ENCODE measurements at regions not wholly inside any gene's neighbourhood (a gene's known extent, or its start where the extent isn't known, plus 50 kb on each side); places are given as distances from the start of the nearest gene placed in this dataset.
A peak's percentile ranks its signal among the peaks of the same experiment; 100 is the strongest.
"Not testable (repeated sequence)": the region's sequence is repeated elsewhere in the genome, so short reads cannot be mapped to it uniquely, and the experiment has no call there.

DNA sequence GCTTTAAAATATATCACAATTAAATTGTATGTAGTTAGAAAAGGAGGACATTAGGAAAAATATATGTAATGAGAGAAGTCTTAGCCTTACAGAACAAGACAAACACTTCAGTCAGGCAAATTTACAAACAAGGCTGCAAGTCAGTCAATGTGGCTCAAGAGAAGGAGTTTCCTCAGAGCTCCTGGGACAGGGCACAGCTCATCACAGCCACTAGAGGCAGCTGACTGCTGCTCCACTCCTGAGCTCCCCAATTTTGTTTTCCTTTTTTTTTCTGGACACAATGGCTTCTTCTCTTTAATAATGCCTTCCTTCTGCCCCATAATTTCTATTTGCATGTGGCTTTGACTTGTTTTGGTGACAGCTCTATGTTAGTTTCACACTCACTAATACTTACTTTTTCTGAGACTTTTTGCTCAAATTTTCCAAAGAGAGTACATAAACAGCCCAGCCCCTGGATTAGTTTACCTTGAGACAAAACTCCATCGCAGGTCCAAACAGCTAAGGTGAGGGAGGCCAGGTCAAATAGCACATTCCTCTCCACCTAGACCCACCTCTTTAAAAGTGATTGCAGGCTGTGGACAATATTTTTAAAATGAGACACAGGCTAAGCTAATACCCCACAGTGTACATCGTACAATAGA lies 850.4 kb upstream of the FRG1 start:
- DNase-seq (ENCODE audit: low spot score): no peak

DNA sequence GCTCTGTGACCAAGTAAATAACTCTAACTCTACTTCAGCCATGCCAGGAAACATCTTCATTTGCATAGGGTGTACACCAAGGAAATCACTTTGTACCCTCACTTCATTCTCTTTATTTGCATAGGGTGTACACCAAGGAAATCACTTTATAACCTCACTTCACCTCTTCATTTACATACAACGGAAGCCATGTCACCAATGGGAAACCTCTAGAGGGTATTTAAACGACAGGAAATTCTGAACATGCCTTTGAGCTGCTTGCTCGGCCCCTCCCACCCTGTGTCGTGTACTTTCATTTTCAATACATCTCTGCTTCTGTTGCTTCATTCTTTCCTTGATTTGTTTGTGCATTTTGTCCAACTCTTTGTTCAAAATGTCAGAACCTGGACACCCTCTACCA lies 848.1 kb upstream of the FRG1 start:
- DNase-seq (ENCODE audit: low spot score): no peak

- DNase-seq (ENCODE audit: low spot score): no peak
Measured at GRCh38 chr4:189096108-189096507, 844.6 kb upstream of the FRG1 start.

GRCh38 chr4:189096717-189097116 lies 844.0 kb upstream of the FRG1 start:
- no peak for DNase-seq (ENCODE audit: low spot score)

DNA sequence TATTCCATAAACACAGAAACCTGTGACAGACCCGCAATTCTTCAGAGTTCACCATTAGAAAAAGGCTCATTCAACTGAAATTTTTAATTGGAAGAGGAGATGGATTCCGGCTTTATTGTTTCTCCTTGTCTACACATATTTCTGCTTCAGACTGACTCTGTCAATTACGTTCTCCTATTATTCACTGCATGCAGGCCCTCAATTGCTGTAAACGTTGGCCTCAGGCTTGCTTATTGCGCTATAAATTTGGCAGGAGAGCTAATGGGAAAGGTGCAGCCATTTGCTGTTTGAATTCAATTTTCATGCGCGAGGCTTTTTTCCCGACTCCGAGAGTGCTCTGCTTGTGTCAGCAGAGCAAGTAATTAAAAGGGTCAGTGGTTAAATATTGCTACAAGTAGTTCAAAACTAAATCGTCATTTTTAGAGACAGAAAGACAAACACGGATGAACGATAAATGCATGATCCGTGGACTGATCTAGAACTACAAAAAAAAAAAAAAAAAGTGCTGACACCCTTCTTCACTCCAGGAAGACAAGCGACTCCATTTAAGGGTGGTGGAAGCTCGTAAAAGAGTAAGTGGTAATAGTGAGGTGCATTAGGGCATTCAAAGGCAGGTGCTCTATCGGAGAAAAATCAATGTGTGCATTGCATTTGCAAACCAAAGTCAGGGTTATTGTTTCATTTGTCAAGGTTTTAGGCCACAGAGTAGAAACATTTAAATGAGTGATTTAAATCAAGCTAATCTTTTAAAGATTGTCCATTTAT lies 841.6 kb upstream of the FRG1 start:
- DNase-seq (ENCODE audit: low spot score): no peak

DNA sequence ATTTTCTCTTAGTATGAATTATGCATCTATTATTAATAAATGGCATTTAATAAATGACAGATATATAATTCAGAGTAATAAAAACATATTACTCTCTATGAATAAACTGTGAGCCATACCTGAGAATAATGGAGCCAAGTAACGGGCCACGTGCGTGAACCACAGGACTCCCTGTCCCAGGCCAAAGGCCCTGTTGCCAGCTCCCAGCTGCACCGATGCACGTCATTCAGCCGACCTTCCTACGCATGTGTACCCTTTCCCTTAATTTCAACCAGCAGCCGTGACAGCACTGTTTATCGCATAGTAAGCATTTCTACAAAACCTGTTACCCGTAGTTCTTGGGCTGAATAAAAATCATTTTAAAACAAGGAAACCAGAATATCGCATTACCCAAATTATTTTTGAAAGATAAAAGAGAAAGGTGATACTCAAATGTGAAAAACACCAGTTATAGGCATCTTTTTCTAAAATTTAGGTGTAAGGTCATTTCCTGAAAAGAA lies 827.2 kb upstream of the FRG1 start:
- DNase-seq (ENCODE audit: low spot score): no peak

DNA sequence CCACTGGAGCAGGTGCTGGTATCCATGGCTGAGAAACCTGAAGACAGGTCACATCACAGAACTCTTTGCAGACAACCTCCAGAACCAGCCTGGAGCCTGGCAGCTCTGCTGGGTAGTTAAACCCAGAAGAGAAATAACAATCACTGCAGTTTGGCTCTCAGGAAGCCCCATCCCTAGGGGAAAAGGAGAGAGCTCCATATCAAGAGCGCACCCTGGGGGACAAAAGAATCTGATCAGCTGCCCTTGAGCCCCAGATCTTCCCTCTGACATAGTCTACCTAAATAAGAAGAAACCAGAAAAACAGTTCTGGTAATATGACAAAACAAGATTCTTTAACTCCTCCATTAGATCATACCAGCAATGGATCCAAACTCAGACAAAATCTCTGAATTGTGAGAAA lies 823.2 kb upstream of the FRG1 start:
- DNase-seq (ENCODE audit: low spot score): no peak

DNA sequence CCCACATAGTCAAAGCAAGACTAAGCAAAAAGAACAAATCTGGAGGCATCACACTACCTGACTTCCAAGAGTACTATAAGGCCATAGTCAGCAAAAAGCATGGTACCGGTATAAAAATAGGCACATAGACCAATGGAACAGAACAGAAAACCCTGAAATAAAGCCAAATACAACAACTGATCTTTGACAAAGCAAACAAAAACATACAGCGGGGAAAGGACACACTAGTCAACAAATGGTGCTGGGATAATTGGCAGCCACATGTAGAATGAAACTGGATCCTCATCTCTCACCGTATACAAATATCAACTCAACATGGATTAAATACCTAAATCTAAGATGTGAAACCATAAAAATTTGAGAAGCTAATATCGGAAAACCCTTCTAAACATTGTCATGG lies 819.3 kb upstream of the FRG1 start:
- DNase-seq (ENCODE audit: low spot score): no peak

DNA sequence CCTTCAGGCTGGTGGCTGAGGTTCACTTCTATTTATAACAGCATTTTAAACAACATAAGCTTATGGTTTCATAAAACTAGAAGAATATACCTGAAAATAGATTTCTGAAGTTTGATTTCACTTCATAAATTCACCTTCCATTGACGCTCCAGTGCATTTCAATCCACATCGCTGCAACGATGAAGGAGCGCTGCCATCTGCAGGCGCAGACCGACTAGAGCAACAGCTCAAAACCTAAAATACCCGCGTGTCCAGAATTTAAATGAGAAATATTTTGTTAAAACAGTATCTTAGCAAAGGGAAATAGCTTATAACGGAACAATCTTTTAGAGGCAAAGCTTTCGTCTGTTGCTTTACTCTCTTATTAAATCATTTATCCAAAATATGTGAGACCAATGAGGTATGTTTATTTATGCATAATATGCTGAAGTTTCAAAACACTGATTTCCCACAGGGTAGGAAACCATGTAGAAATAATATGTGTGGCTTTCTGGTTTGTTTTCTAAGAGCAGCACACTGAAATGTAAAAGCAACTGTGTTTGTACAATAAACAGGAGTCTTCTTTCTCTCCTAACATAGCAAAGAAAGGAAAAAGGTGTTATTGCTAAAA lies 816.4 kb upstream of the FRG1 start:
- peak; percentile 73 for DNase-seq (ENCODE audit: low spot score)

DNA sequence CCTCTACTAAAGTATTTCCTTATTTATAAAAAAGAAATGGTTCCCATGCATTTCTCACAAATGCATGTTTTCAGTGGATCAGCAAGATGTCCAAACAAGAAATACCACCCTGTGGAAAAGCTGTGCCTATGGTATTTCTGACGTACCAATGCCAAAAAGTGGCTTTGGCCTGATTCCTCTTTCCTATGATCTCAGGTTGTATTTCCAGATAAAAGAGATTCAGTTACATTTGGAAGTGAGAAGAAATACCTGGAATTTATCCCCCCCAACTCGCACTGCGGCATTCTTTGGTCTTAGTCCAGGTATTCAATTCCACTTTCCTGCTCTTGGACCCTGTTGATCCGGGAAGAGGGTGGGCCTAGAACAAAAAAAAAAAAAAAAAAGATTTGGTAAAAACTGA lies 815.9 kb upstream of the FRG1 start:
- DNase-seq (ENCODE audit: low spot score): no peak

DNA sequence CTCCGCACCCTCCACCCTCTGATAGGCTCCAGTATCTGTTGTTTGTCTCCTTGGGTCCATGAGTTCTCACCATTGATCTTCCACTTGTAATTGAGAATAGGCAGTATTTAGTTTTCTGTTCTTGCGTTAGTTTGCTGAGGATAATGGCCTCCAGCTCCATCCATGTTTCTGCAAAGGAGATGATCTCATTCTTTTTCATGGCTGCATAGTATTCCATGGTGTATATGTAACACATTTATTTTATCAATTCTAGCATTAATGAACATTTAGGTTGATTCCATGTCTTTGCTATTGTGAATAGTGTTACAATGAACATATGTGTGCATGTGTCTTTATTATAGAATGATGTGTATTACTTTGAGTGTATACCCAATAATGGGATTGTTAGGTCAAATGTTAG lies 814.6 kb upstream of the FRG1 start:
- DNase-seq (ENCODE audit: low spot score): no peak

GRCh38 chr4:189128341-189128740 lies 812.3 kb upstream of the FRG1 start:
- DNase-seq (ENCODE audit: low spot score): no peak

- no peak for DNase-seq (ENCODE audit: low spot score)
Measured at GRCh38 chr4:189129044-189129694, 811.5 kb upstream of the FRG1 start.

- DNase-seq (ENCODE audit: low spot score): no peak
Measured at GRCh38 chr4:189131118-189131517, 809.6 kb upstream of the FRG1 start.

DNA sequence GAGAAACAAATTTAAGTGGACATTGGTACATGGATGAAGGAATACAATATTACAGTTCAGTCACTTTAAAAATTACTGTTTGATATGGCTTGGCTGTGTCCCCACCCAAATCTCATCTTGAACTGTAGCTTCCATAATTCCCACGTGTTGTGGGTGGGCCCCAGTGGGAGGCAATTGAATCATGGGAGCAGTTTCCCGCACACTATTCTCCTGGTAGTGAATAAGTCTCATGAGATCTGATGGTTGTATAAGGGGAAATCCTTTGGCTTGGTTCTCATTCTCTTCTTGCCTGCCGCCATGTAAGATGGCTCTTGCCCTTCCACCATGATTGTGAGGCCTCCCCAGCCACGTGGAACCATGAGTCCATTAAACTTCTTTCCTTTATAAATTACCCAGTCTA lies 804.2 kb upstream of the FRG1 start:
- DNase-seq (ENCODE audit: low spot score): no peak

GRCh38 chr4:189143263-189143952 lies 797.3 kb upstream of the FRG1 start:
- DNase-seq (ENCODE audit: low spot score): no peak

GRCh38 chr4:189147005-189147929 lies 793.4 kb upstream of the FRG1 start:
- no peak for DNase-seq (ENCODE audit: low spot score)

GRCh38 chr4:189155083-189155482 lies 785.6 kb upstream of the FRG1 start:
- DNase-seq (ENCODE audit: low spot score): not testable (repeated sequence)

GRCh38 chr4:189162073-189162789 lies 778.4 kb upstream of the FRG1 start:
- no peak for DNase-seq (ENCODE audit: low spot score)

- no peak for DNase-seq (ENCODE audit: low spot score)
Measured at GRCh38 chr4:189162888-189163287, 777.8 kb upstream of the FRG1 start.

All from left forelimb (tissue), 1 donor.